Natural killer cell treated with Interleukin-12 subunit alpha and Interleukin-12 subunit beta and Interleukin-15 and Interleukin-18, amount 100 ng/mL, for 72 hours (primary cell): ENCODE measurements at regions not wholly inside any gene's neighbourhood (a gene's known extent, or its start where the extent isn't known, plus 50 kb on each side); places are given as distances from the start of the nearest gene placed in this dataset.

ENCODE experiments used
- ATAC-seq, 2 donors: fragments of 150-1000 bp; cut with Tn5 transposase in 1 of 2; sonication (Bioruptor Pico), chemical (Tn5 transposase) in 1 of 2; 2 replicates each; pipeline ENCODE4 v1.10.0; 2021
- DNase-seq: peaks from one replicate; pipeline ENCODE4 v3.0.0; 2022; ENCODE audit warnings: low spot score
- H3K27ac Mint-ChIP-seq, 2 donors: 1 replicate in 1 of 2; 2 replicates in 1 of 2; pipeline ENCODE4 v1.8.0; 2022; ENCODE audit warnings: mixed read lengths in 2 of 2, mild to moderate bottlenecking in 1 of 2, moderate library complexity in 1 of 2
- H3K27me3 Mint-ChIP-seq, 2 donors: 1 replicate in 1 of 2; 2 replicates in 1 of 2; pipeline ENCODE4 v1.8.0; 2022; ENCODE audit warnings: mixed read lengths in 2 of 2
- H3K36me3 Mint-ChIP-seq: one replicate; pipeline ENCODE4 v1.8.0; 2022; ENCODE audit warnings: mixed read lengths
- H3K4me1 Mint-ChIP-seq, 2 donors: 1 replicate in 1 of 2; 2 replicates in 1 of 2; pipeline ENCODE4 v1.8.0; 2022; ENCODE audit warnings: low read depth in 2 of 2, mixed read lengths in 2 of 2, mild to moderate bottlenecking in 1 of 2
- H3K4me3 Mint-ChIP-seq: one replicate; pipeline ENCODE4 v1.8.0; 2022; ENCODE audit warnings: mixed read lengths
- H3K9me3 Mint-ChIP-seq: 2 replicates; pipeline ENCODE4 v1.8.0; 2022; ENCODE audit warnings: mixed read lengths

DNA sequence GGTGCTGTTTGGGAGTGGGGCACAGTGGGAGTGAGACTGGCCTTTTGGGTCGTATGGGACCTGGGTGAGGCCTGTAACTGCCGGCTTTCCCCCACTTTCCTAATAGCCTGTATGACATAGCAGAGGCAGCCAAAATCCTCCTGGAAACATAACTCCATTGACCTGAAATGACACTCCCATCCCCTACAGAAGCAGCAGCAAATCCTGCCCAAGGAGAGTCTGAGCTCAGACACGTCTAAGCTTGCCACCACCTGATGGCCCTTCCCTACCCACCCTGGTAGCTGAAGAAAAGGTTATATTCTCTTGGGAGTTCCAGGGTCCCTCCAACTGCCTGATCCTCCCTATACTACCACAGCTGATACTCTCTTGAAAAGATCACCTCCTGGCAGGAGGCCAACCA, 179.8 kb upstream of the ARRDC3 start:
- Mint-ChIP-seq H3K9me3 (peaks cover 37% of the 10 kb centered on the region), H3K27me3 (no peaks in the 10 kb centered on the region), H3K27ac (no peak overlapping the region), H3K36me3 (peaks cover 53% of the 10 kb centered on the region), H3K4me3 (no peak overlapping the region), H3K4me1 (no peaks in the 10 kb centered on the region)
- ATAC-seq (no peak), DNase-seq (no peak)

DNA sequence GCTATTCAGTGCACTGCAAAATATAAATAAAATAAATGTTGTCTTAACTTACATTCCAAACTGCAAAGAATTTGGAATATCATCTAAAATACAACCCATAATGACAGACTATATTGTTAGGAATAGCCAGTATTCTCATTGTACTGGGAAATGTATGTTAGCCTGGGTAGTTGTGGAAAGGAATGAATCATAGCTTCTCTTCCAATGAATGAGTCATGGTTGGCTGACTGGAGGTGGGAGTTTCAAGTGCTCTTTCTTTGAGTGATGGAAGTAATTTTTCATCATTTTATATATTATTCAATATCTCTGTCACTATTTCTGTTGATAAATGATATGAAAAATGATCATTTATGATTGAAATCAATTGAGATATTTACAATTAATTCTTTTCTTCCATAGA, 158.6 kb upstream of the ARRDC3 start:
- H3K36me3 Mint-ChIP-seq = peaks cover 3% of the 10 kb centered on the region
- H3K9me3 Mint-ChIP-seq = peaks cover 5% of the 10 kb centered on the region
- no peak overlapping the region for H3K4me3 Mint-ChIP-seq
- no peaks in the 10 kb centered on the region for H3K27me3 Mint-ChIP-seq
- H3K27ac Mint-ChIP-seq = no peak overlapping the region
- H3K4me1 Mint-ChIP-seq = no peaks in the 10 kb centered on the region
- DNase-seq (no peak), ATAC-seq (no peak)

DNA sequence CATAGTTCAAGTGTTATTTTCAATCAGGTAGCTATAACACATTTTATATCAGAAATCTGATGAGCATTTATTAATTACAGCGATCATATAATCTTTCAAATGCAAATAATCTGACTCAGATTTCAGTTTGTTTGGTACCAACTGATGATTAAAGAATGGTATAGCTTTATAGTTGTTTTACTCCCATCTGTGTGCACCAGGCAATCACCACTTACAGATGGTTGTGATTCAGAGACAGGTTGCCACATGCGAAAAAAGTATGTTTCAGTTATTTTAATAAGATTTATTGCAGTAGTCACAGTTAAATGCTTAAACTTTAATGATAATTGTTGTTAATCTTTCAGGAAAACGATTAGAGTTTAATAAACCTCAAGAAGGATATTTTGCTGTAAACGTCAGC, 155.1 kb upstream of the ARRDC3 start:
- Mint-ChIP-seq H3K4me3 (no peak overlapping the region), H3K4me1 (no peaks in the 10 kb centered on the region), H3K9me3 (no peaks in the 10 kb centered on the region), H3K27ac (no peak overlapping the region), H3K27me3 (no peaks in the 10 kb centered on the region), H3K36me3 (no peaks in the 10 kb centered on the region)
- DNase-seq = no peak
- no peak for ATAC-seq

- DNase-seq = no peak
- no peak for ATAC-seq
- no peaks in the 10 kb centered on the region for H3K27me3 Mint-ChIP-seq
- H3K36me3 Mint-ChIP-seq = no peaks in the 10 kb centered on the region
- no peak overlapping the region for H3K27ac Mint-ChIP-seq
- H3K9me3 Mint-ChIP-seq = no peaks in the 10 kb centered on the region
- H3K4me1 Mint-ChIP-seq = no peaks in the 10 kb centered on the region
- no peak overlapping the region for H3K4me3 Mint-ChIP-seq
Observed at GRCh38 chr5:91535499-91535898, 152.4 kb upstream of the ARRDC3 start.

GRCh38 chr5:91534332-91534731, 151.2 kb upstream of the ARRDC3 start:
- Mint-ChIP-seq H3K4me1 (no peaks in the 10 kb centered on the region), H3K27me3 (no peaks in the 10 kb centered on the region), H3K9me3 (no peaks in the 10 kb centered on the region), H3K27ac (no peak overlapping the region), H3K4me3 (no peak overlapping the region), H3K36me3 (no peaks in the 10 kb centered on the region)
- ATAC-seq = no peak
- DNase-seq = no peak

- no peak for ATAC-seq
- no peak overlapping the region for H3K27ac Mint-ChIP-seq
- no peak for DNase-seq
- no peaks in the 10 kb centered on the region for H3K9me3 Mint-ChIP-seq
- no peaks in the 10 kb centered on the region for H3K4me1 Mint-ChIP-seq
- no peaks in the 10 kb centered on the region for H3K27me3 Mint-ChIP-seq
- H3K36me3 Mint-ChIP-seq = peaks cover 4% of the 10 kb centered on the region
- H3K4me3 Mint-ChIP-seq = no peak overlapping the region
Observed at GRCh38 chr5:91532779-91533178, 149.7 kb upstream of the ARRDC3 start.

DNA sequence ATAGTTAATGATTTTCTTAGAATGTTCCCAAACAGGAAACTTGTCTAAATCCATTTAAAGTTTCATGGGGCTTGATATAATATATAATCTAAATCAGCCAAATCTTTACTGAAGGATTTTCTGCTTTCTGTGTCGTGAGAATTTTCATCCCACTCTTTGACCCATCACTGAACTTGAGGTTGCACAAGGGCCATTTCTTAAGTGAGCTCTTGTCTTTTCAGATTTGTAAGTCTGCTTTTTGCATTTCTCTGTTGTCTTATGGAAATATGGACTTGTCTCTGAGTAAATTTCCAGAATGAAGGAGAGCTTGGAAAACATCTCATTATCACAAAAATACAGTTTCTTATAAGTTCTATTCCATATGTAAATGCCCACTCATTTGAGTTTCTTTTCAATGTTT, 149.2 kb upstream of the ARRDC3 start:
- no peaks in the 10 kb centered on the region for H3K9me3 Mint-ChIP-seq
- H3K27me3 Mint-ChIP-seq = no peaks in the 10 kb centered on the region
- peaks cover 4% of the 10 kb centered on the region for H3K36me3 Mint-ChIP-seq
- no peaks in the 10 kb centered on the region for H3K4me1 Mint-ChIP-seq
- DNase-seq = no peak
- no peak for ATAC-seq
- H3K4me3 Mint-ChIP-seq = no peak overlapping the region
- H3K27ac Mint-ChIP-seq = no peak overlapping the region

GRCh38 chr5:91528831-91529230, 145.7 kb upstream of the ARRDC3 start:
- Mint-ChIP-seq H3K27me3 (no peaks in the 10 kb centered on the region), H3K4me3 (no peak overlapping the region), H3K27ac (no peak overlapping the region), H3K36me3 (peaks cover 4% of the 10 kb centered on the region), H3K9me3 (no peaks in the 10 kb centered on the region), H3K4me1 (no peaks in the 10 kb centered on the region)
- ATAC-seq (no peak), DNase-seq (no peak)

DNA sequence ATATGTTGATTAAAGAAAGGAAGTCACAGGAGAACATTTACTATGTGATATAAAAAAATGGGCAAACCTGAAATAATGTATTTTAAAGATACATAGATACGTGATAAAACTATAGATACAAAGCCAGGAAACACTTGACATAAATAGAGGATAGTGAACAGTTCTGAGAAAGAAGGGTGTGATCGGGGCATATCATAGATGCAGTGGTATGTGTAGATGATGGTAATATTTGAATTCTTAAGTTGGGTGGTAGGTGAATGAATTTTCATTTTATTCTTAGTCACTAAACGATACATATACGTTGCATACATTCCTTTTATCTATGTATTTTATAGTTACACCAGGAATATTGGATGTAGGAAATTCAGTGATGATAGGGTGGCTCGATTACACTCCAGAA, 138.7 kb upstream of the ARRDC3 start:
- Mint-ChIP-seq H3K27me3 (peaks cover 0 to 2% of the 10 kb centered on the region in 2 donors), H3K4me1 (no peaks in the 10 kb centered on the region), H3K27ac (no peak overlapping the region), H3K36me3 (no peaks in the 10 kb centered on the region), H3K9me3 (no peaks in the 10 kb centered on the region), H3K4me3 (no peak overlapping the region)
- no peak for ATAC-seq
- DNase-seq = no peak

- Mint-ChIP-seq H3K9me3 (no peaks in the 10 kb centered on the region), H3K27ac (no peak overlapping the region), H3K27me3 (peaks cover 0 to 2% of the 10 kb centered on the region in 2 donors), H3K36me3 (no peaks in the 10 kb centered on the region), H3K4me1 (no peaks in the 10 kb centered on the region), H3K4me3 (no peak overlapping the region)
- DNase-seq (no peak), ATAC-seq (no peak)
Observed at GRCh38 chr5:91521334-91521733, 138.2 kb upstream of the ARRDC3 start.

DNA sequence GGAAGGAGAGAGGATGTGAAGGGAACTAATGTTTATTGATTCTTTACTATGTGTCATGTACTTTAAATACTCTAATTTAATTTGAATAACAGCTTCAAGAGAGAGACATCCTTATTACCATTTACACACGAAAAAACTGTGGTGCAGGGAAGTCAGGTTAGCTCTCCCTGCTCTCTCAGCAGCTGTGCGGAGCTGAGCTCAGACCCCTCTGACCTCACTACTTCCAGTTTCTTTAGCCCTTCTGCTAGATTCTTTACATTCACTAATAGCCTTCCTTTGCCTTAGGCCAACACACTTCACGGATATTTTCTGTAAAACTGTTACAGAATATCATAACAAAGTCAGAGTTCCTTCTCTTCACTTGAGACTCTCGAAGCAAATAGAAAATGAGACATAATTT, 131.3 kb upstream of the ARRDC3 start:
- peaks cover 0 to 5% of the 10 kb centered on the region in 2 donors for H3K27me3 Mint-ChIP-seq
- H3K27ac Mint-ChIP-seq = no peak overlapping the region
- H3K9me3 Mint-ChIP-seq = no peaks in the 10 kb centered on the region
- no peaks in the 10 kb centered on the region for H3K36me3 Mint-ChIP-seq
- DNase-seq = no peak
- H3K4me3 Mint-ChIP-seq = no peak overlapping the region
- no peaks in the 10 kb centered on the region for H3K4me1 Mint-ChIP-seq
- ATAC-seq = no peak

DNA sequence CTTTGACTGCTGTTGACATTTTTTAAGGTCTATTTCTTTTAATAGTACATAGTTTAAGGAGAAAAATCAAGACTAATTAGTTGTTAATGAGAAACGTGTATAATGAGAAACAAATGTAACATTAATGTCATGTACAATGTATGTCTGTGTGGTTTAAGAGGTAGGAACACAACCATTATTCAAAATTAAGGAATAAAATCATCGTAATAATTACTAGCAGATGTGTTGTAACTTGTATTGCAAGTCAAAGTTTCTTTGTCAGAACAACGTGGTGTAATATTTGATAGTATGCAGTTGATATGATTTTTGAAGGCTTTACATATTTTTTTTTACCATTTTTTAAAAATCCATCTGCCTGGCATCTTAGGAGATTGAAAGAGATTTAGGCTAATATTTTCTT, 120.2 kb upstream of the ARRDC3 start:
- no peaks in the 10 kb centered on the region for H3K27me3 Mint-ChIP-seq
- ATAC-seq = no peak
- no peaks in the 10 kb centered on the region for H3K36me3 Mint-ChIP-seq
- H3K27ac Mint-ChIP-seq = no peak overlapping the region
- no peak for DNase-seq
- H3K4me1 Mint-ChIP-seq = no peaks in the 10 kb centered on the region
- no peaks in the 10 kb centered on the region for H3K9me3 Mint-ChIP-seq
- H3K4me3 Mint-ChIP-seq = no peak overlapping the region

DNA sequence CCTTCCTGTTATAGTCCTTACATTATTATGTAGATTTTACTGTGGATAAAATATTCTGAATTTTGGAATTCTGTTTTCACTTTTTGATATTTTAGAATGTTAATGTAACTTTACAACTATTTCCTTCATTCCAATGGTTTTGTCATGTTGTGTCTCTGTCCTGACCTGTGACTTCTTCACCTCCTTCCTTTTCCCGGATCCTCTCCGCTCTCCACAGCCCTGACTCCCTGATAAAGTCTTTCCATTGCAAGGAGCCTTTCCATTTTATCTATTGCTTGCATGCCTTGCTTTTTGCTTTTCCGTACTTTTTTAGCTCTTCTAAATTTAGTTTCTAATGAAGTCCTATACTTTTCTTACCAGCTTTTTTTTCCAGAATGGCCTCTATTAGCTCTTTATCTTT, 117.6 kb upstream of the ARRDC3 start:
- Mint-ChIP-seq H3K27me3 (no peaks in the 10 kb centered on the region), H3K27ac (no peak overlapping the region), H3K36me3 (no peaks in the 10 kb centered on the region), H3K9me3 (no peaks in the 10 kb centered on the region), H3K4me1 (no peaks in the 10 kb centered on the region), H3K4me3 (no peak overlapping the region)
- no peak for DNase-seq
- ATAC-seq = no peak

GRCh38 chr5:91499943-91500531, 116.9 kb upstream of the ARRDC3 start:
- no peaks in the 10 kb centered on the region for H3K4me1 Mint-ChIP-seq
- no peak overlapping the region for H3K4me3 Mint-ChIP-seq
- no peaks in the 10 kb centered on the region for H3K36me3 Mint-ChIP-seq
- H3K27ac Mint-ChIP-seq = no peak overlapping the region
- H3K27me3 Mint-ChIP-seq = no peaks in the 10 kb centered on the region
- DNase-seq (no peak), ATAC-seq (no peak)
- H3K9me3 Mint-ChIP-seq = no peaks in the 10 kb centered on the region

DNA sequence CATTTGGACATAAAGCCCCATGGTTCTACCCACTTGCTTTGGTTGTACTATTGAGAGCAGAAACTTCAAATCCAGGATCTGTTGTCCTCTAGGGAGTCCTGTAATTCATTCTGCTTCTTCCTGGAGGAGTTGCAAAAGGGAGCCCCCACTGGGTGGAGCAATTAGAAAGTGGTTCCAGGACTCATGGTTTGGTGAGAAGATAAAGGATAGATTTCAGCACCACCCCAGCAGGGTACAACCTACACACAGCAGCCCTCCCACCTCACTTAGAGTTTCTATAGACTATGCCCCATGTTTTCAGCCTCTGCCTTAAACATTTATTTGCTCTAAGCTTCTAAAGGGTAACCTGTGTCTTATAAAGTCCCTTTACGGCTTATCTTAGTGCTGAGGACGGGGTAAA, 112.6 kb upstream of the ARRDC3 start:
- Mint-ChIP-seq H3K4me1 (peaks cover 10 to 21% of the 10 kb centered on the region in 2 donors), H3K9me3 (no peaks in the 10 kb centered on the region), H3K4me3 (no peak overlapping the region), H3K27me3 (no peaks in the 10 kb centered on the region), H3K36me3 (no peaks in the 10 kb centered on the region), H3K27ac (no peak overlapping the region)
- ATAC-seq (no peak), DNase-seq (no peak)
